Fibroblast of pulmonary artery (primary cell): ENCODE measurements at regions not wholly inside any gene's neighbourhood (a gene's known extent, or its start where the extent isn't known, plus 50 kb on each side); places are given as distances from the start of the nearest gene placed in this dataset.

Source experiments
- DNase-seq: peaks from one replicate; pipeline ENCODE4 v3.0.0-alpha.2; 2010; ENCODE audit warnings: low read depth
- H3K4me3 ChIP-seq: replicated peaks from 2 replicates; pipeline ENCODE4 v1.5.1; 2011; ENCODE audit warnings: low read depth, mild to moderate bottlenecking, control low read depth, low read length, moderate library complexity
- CTCF ChIP-seq: IDR thresholded peaks from 2 replicates; pipeline ENCODE4 v1.5.1; 2011; ENCODE audit warnings: mild to moderate bottlenecking, control low read depth, low read length, inconsistent platforms; ENCODE audit errors: missing control alignments

GRCh38 chr10:4775808-4776207 is 50.2 kb upstream of the AKR1E2 start:
- DNase-seq = peak; percentile 22
- TF ChIP-seq CTCF = no peak
- no peak overlapping the region for H3K4me3 ChIP-seq

DNA sequence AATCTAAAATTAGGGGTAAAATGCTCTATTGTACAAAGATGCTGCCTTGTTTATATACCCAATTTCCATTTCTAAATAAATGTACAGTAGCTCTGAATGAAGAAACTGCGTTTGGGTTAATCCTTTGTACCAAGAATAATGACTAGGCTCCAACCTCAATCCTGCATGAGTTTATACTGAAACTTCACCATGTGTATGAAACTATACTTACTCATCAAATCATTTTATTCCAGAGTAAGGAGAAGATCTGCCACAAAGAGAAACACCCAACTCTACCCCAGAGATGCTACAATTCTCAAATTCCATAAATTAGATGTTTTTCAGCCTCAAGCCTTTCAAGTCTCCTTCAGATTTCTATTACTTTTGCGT is 53.8 kb upstream of the AKR1E2 start:
- TF ChIP-seq CTCF = no peak
- H3K4me3 ChIP-seq = no peak overlapping the region
- DNase-seq = no peak

DNA sequence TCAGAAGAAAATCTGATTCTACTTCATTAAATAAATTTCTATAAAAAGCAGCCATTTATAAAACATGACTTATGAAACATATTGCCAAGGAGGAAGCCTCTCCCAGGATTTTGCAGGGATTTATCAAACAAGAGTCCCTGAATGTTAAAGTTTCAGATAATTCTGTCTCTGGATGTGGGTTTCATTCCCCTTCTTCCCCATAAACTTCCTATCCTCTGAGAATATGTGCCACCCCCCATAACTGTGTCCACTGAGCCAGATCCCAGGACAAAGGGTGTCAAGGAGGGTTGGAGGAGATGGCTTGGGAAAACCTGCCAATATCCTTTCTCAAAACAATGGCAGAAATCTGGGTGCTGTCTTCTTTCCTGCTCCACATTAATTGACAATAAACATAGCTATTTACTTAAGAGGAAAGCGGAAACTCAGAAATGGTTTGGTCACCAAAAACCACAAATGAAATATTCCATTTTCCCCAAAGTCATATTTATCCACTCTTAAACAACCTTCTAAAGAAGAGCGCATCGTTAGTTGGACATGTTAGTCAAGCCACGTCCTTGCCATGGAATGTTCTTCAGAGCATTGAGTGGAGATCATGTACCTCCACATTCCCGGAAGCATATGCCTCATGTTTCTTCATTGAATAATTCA is 54.3 kb upstream of the AKR1E2 start:
- TF ChIP-seq CTCF = no peak
- peak; percentile 64 for DNase-seq
- no peak overlapping the region for H3K4me3 ChIP-seq

DNA sequence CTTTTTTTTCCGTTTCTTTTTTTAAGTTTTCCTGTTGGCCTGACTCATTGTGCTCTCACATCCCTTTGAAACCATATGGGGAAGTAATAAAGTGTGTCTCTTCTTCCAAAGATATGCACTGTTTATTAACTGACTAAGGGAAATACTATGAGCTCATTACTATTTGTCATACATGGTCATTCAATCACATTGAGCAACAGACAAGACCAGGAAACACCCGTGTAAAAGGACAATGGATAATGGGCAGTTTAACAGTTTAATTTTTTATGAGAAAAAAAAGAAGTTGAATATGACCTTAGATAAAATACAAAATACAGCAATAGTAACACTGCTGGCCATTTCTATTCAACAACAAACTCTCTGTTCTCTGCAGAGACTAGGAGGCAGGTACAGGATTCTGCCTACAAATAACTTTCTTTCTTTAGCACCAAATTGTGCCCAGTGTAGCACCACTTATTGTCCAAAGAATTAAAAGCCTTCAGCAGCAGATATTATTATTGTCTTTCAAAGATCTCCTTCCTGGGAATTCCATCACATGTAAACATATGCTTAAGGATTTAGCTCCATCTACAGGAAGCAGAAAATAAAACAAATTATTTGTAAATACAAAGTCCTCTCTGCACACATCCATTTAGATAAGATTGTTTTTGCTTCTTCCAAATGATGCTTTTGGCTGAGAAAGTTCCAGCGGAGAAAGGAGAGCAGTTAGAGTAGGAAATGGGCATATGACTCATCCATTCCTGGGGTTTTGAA is 55.0 kb upstream of the AKR1E2 start:
- peak; percentile 96 for DNase-seq
- no peak overlapping the region for H3K4me3 ChIP-seq

DNA sequence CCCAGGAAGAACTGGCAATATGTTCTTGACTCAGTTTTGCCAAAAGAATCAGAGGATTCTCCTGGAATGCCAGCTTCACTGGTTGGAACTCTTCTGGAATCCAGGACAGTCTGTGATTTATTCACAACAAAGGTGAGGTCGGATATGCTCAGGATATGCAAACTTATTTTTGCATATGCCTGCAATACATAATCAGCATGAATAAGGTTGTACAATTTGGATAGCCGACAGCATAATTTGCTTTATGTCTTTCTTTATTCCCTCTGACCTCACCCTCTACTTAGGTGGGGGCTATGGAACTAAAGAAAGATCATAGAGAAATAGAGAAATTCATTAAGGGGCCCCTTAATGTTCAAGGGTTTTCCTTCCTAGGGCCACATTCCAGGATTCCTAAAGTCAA is 57.6 kb upstream of the AKR1E2 start:
- H3K4me3 ChIP-seq = no peak overlapping the region
- no peak for DNase-seq
- no peak for TF ChIP-seq CTCF

More for the DNA sequence above, 55.0 kb upstream of the AKR1E2 start:
- peak; percentile 33 for TF ChIP-seq CTCF

- no peak overlapping the region for H3K4me3 ChIP-seq
- peak; percentile 74 for TF ChIP-seq CTCF
- DNase-seq = peak; percentile 77
Observed at GRCh38 chr10:4767033-4767814, 58.8 kb upstream of the AKR1E2 start.
